ENCODE measurements at regions not wholly inside any gene's neighbourhood (a gene's known extent, or its start where the extent isn't known, plus 50 kb on each side); places are given as distances from the start of the nearest gene placed in this dataset.

DNA sequence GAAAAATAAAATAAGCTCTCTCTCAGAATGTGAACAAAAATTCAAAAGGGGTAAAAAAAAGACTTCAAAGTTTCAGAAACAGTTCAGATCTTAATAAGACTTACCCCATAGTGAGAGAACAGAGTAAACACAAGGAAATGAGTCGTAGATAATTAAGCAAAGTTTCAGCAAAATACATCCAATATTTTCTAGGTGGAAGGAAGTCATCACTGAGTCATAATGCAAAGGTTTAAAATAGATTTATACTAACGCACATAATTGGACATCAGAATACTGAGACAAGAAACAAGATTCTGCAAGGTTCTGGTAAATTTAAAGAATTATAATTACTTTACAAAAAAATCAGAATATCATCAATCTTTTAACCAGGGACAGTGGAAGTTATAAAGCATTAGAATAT lies 1370.7 kb upstream of the ATXN8OS start:
- peak overlapping the region; percentile 71 for H2AFZ ChIP-seq (ENCODE audit: low read depth)
- POLR2A ChIA-PET = no interaction called here
- TF ChIP-seq RFX5 (IDR thresholded peaks at IDR 0.05; ENCODE audit: low read length) (no peak), CHD2 (IDR thresholded peaks at IDR 0.05; ENCODE audit: low read length, partially characterized antibody) (no peak), NRF1 (IDR thresholded peaks at IDR 0.05; ENCODE audit: low read depth, low read length) (no peak), MEF2A (IDR thresholded peaks at IDR 0.05; ENCODE audit: borderline replicate concordance, low read depth) (0 out of 2 replicates have a peak, but pooled peaks have one; percentile 11)
- TF ChIP-seq, protein P1, sequence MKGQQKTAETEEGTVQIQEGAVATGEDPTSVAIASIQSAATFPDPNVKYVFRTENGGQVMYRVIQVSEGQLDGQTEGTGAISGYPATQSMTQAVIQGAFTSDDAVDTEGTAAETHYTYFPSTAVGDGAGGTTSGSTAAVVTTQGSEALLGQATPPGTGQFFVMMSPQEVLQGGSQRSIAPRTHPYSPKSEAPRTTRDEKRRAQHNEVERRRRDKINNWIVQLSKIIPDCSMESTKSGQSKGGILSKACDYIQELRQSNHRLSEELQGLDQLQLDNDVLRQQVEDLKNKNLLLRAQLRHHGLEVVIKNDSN (IDR thresholded peaks at IDR 0.05; ENCODE audit: borderline replicate concordance, low read depth) = no peak
- H3K4me1 ChIP-seq (ENCODE audit: control insufficient read depth in 1 of 2, insufficient read depth in 2 of 2, low read depth in 1 of 2, low read length in 1 of 2) = peaks cover 0 to 4% of the 10 kb centered on the region in 2 experiments; a peak in 1 of 4 replicates
- H3K27me3 ChIP-seq (ENCODE audit: insufficient read depth) = no peaks in the 10 kb centered on the region
- no peaks in the 10 kb centered on the region for H3K9me3 ChIP-seq
- 9% methylated on average over 2 of the region's 2 CpGs for WGBS (ENCODE audit: low lambda C conversion rate)
- no peaks in the 10 kb centered on the region for H4K20me1 ChIP-seq (ENCODE audit: insufficient read depth)
- peak overlapping the region in 1 of 2 experiments; percentile 4; a peak in 2 of 4 replicates for H3K27ac ChIP-seq (ENCODE audit: low read depth in 2 of 2, low read length in 1 of 2)
- CTCF ChIA-PET = no interaction called here
- no peaks in the 10 kb centered on the region for H3K36me3 ChIP-seq (replicated peaks in 1 of 2; ENCODE audit: control insufficient read depth in 1 of 2, insufficient read depth in 2 of 2, low read length in 1 of 2)
- no peaks in the 10 kb centered on the region for H3K9me2 ChIP-seq
- H3K79me2 ChIP-seq (ENCODE audit: insufficient read depth) = no peaks in the 10 kb centered on the region
- no peak overlapping the region for H3K9ac ChIP-seq
- no peak overlapping the region for H3K4me3 ChIP-seq (ENCODE audit: low read depth in 2 of 2, low read length in 1 of 2)
- DNase-seq = no peak
- H3F3A ChIP-seq (replicated peaks; ENCODE audit: insufficient read depth) = no peaks in the 10 kb centered on the region
- H3K4me2 ChIP-seq = 0 out of 2 replicates have a peak overlapping the region, but pooled peaks have one; percentile 9

DNA sequence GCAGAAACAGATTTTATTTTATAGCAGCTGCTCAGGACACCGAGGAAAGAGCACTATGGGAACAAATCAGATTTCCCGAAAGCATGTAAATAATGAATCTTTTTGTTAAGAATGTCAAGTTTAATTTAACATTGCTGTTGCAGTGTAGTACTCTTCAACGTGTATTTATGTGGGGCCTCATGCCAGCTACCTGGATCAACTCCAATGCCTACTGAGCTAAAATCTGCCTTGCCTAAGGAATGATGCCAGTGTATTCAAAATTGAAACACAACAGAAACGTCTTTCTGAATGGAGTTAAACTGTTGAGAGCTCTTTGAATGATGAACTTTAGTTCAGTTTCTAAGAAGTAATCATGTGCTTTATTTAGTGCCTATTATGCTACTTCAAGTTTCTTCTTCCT lies 1379.8 kb upstream of the ATXN8OS start:
- Histone ChIP-seq H3K4me1 (ENCODE audit: control insufficient read depth in 1 of 2, insufficient read depth in 2 of 2, low read depth in 1 of 2, low read length in 1 of 2) (0 out of 4 replicates have a peak, but pooled peaks cover 0 to 4% of the 10 kb centered on the region in 2 experiments), H4K20me1 (ENCODE audit: insufficient read depth) (no peaks in the 10 kb centered on the region), H3K4me3 (ENCODE audit: low read depth in 2 of 2, low read length in 1 of 2) (no peak overlapping the region), H3K9me2 (no peaks in the 10 kb centered on the region), H3K9me3 (no peaks in the 10 kb centered on the region; the same call in 1 of the 2 replicates), H3K27me3 (ENCODE audit: insufficient read depth) (no peaks in the 10 kb centered on the region), H2AFZ (ENCODE audit: low read depth) (no peak overlapping the region), H3K9ac (no peak overlapping the region), H3F3A (replicated peaks; ENCODE audit: insufficient read depth) (peaks cover 3% of the 10 kb centered on the region), H3K4me2 (no peak overlapping the region), H3K79me2 (ENCODE audit: insufficient read depth) (no peaks in the 10 kb centered on the region), H3K36me3 (replicated peaks in 1 of 2; ENCODE audit: control insufficient read depth in 1 of 2, insufficient read depth in 2 of 2, low read length in 1 of 2) (no peaks in the 10 kb centered on the region), H3K27ac (ENCODE audit: low read depth in 2 of 2, low read length in 1 of 2) (peak overlapping the region in 1 of 2 experiments; percentile 46; a peak in 1 of 4 replicates)
- no peak for TF ChIP-seq YY1 (IDR thresholded peaks at IDR 0.05; ENCODE audit: low read depth)
- no peak for TF ChIP-seq GATA2 (CRISPR knock-in tag; IDR thresholded peaks at IDR 0.05)
- no peak for DNase-seq
- ChIA-PET CTCF (interaction anchor here (1.1 kb wide), 1 partner anchor 37 kb away, joined by 4 read pairs; no protein-coding TSS in a partner anchor), POLR2A (no interaction called here)
- 37% methylated on average over 4 of the region's 4 CpGs for WGBS (ENCODE audit: low lambda C conversion rate)

DNA sequence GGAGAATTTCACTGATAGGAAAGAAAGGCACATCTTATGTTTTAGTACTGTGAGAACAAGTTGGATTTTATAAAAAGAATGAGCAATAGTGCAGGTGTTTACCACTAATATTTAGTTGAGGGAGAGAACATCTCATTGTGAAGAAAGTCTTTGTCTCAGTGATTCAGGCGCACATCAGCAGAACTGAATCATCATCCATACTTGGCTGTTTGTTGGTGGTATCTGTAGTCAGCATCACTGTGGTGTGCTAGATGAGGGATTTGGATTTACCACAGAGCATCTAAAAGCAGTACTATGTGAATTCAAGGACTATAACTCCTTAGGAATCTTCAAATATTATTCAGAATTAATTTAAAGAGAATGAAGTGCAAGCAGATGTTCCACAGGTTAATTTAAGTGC lies 1380.5 kb upstream of the ATXN8OS start:
- Histone ChIP-seq H3K9me2 (no peaks in the 10 kb centered on the region), H2AFZ (ENCODE audit: low read depth) (peak overlapping the region; percentile 25; the same call in 1 of the 2 replicates), H3F3A (replicated peaks; ENCODE audit: insufficient read depth) (peaks cover 3% of the 10 kb centered on the region), H4K20me1 (ENCODE audit: insufficient read depth) (no peaks in the 10 kb centered on the region), H3K4me1 (ENCODE audit: control insufficient read depth in 1 of 2, insufficient read depth in 2 of 2, low read depth in 1 of 2, low read length in 1 of 2) (0 out of 4 replicates have a peak, but pooled peaks cover 0 to 4% of the 10 kb centered on the region in 2 experiments), H3K4me3 (ENCODE audit: low read depth in 2 of 2, low read length in 1 of 2) (no peak overlapping the region), H3K79me2 (ENCODE audit: insufficient read depth) (no peaks in the 10 kb centered on the region), H3K27me3 (ENCODE audit: insufficient read depth) (no peaks in the 10 kb centered on the region), H3K9ac (no peak overlapping the region), H3K9me3 (peaks cover under 1% of the 10 kb centered on the region; the same call in 1 of the 2 replicates), H3K27ac (ENCODE audit: low read depth in 2 of 2, low read length in 1 of 2) (peak overlapping the region in 1 of 2 experiments; percentile 46; a peak in 1 of 4 replicates), H3K36me3 (replicated peaks in 1 of 2; ENCODE audit: control insufficient read depth in 1 of 2, insufficient read depth in 2 of 2, low read length in 1 of 2) (no peaks in the 10 kb centered on the region), H3K4me2 (no peak overlapping the region)
- DNase-seq = no peak
- POLR2A ChIA-PET = no interaction called here
- WGBS (ENCODE audit: low lambda C conversion rate) = 28% methylated on average over 1 of the region's 1 CpG
- CTCF ChIA-PET = interaction anchor here (0.7 to 1.1 kb wide), 2 partner anchors 27 to 37 kb away, joined by 3 to 4 read pairs; no protein-coding TSS in a partner anchor
- TF ChIP-seq FOSL2 (IDR thresholded peaks at IDR 0.05; ENCODE audit: borderline replicate concordance, low read depth) (peak; percentile 39; the same call in 1 of the 2 replicates), FOXM1 (IDR thresholded peaks at IDR 0.05; ENCODE audit: low read depth) (no peak), SIN3A (IDR thresholded peaks at IDR 0.05; ENCODE audit: borderline replicate concordance, low read depth, low read length) (no peak), GATA2 (CRISPR knock-in tag; IDR thresholded peaks at IDR 0.05) (no peak), TAF1 (IDR thresholded peaks at IDR 0.05; ENCODE audit: borderline replicate concordance, low read depth, low read length) (no peak), GABPA (IDR thresholded peaks at IDR 0.05; ENCODE audit: low read depth) (no peak), TCF12 (IDR thresholded peaks at IDR 0.05) (peak; percentile 47; the same call in 1 of the 2 replicates)
- TF ChIP-seq, protein P2, sequence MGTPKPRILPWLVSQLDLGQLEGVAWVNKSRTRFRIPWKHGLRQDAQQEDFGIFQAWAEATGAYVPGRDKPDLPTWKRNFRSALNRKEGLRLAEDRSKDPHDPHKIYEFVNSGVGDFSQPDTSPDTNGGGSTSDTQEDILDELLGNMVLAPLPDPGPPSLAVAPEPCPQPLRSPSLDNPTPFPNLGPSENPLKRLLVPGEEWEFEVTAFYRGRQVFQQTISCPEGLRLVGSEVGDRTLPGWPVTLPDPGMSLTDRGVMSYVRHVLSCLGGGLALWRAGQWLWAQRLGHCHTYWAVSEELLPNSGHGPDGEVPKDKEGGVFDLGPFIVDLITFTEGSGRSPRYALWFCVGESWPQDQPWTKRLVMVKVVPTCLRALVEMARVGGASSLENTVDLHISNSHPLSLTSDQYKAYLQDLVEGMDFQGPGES (IDR thresholded peaks at IDR 0.05; ENCODE audit: low read depth, low read length) = no peak
- TF ChIP-seq, protein P1 (IDR thresholded peaks at IDR 0.05; ENCODE audit: borderline replicate concordance, low read depth) = no peak
- TF ChIP-seq, protein P3, sequence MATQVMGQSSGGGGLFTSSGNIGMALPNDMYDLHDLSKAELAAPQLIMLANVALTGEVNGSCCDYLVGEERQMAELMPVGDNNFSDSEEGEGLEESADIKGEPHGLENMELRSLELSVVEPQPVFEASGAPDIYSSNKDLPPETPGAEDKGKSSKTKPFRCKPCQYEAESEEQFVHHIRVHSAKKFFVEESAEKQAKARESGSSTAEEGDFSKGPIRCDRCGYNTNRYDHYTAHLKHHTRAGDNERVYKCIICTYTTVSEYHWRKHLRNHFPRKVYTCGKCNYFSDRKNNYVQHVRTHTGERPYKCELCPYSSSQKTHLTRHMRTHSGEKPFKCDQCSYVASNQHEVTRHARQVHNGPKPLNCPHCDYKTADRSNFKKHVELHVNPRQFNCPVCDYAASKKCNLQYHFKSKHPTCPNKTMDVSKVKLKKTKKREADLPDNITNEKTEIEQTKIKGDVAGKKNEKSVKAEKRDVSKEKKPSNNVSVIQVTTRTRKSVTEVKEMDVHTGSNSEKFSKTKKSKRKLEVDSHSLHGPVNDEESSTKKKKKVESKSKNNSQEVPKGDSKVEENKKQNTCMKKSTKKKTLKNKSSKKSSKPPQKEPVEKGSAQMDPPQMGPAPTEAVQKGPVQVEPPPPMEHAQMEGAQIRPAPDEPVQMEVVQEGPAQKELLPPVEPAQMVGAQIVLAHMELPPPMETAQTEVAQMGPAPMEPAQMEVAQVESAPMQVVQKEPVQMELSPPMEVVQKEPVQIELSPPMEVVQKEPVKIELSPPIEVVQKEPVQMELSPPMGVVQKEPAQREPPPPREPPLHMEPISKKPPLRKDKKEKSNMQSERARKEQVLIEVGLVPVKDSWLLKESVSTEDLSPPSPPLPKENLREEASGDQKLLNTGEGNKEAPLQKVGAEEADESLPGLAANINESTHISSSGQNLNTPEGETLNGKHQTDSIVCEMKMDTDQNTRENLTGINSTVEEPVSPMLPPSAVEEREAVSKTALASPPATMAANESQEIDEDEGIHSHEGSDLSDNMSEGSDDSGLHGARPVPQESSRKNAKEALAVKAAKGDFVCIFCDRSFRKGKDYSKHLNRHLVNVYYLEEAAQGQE (IDR thresholded peaks at IDR 0.05; ENCODE audit: low read depth, low read length) = no peak

Data from SK-N-SH (cell line).